Thyroid gland (tissue), 4 donors: ENCODE measurements at regions not wholly inside any gene's neighbourhood (a gene's known extent, or its start where the extent isn't known, plus 50 kb on each side); places are given as distances from the start of the nearest gene placed in this dataset.
"Not testable (repeated sequence)": the region's sequence is repeated elsewhere in the genome, so short reads cannot be mapped to it uniquely, and the experiment has no call there.

Source experiments
- DNase-seq, 2 donors: peaks; one replicate each; pipeline ENCODE4 v3.0.0-alpha.2; 2019
- H3K27ac ChIP-seq, 3 donors: fragments of 200-600 bp; sonication (generic); 1 replicate in 2 of 3; 2 replicates in 1 of 3; pipeline ENCODE4 v1.5.1; 2016 to 2019; ENCODE audit warnings: mild to moderate bottlenecking in 1 of 3, moderate library complexity in 1 of 3
- H3K27me3 ChIP-seq: fragments of 200-600 bp; sonication (generic); one replicate; pipeline ENCODE4 v1.5.1; 2019
- H3K36me3 ChIP-seq, 2 donors: fragments of 200-600 bp; sonication (generic); one replicate each; pipeline ENCODE4 v1.5.1; 2016 to 2019
- H3K4me1 ChIP-seq, 2 donors: fragments of 200-600 bp; sonication (generic); one replicate each; pipeline ENCODE4 v1.5.1; 2017 to 2019
- H3K4me3 ChIP-seq, 3 donors: fragments of 200-600 bp; sonication (generic); replicated peaks in 1 of 3; 1 replicate in 2 of 3; 2 replicates in 1 of 3; pipeline ENCODE4 v1.5.1; 2016; ENCODE audit warnings: mild to moderate bottlenecking in 1 of 3
- H3K9me3 ChIP-seq: fragments of 200-600 bp; sonication (generic); one replicate; pipeline ENCODE4 v1.5.1; 2017
- CTCF ChIP-seq, 6 experiments: fragments of 200-600 bp in 3 of 6; fragments of 450-650 bp in 3 of 6; sonication (generic) in 3 of 6; IDR thresholded peaks; one replicate each; pipeline ENCODE4 v1.5.1; 2016 to 2019; ENCODE audit warnings: antibody characterized with exemption in 6 of 6, mild to moderate bottlenecking in 2 of 6, inconsistent platforms in 1 of 6, moderate library complexity in 1 of 6
- POLR2A ChIP-seq, 2 donors: fragments of 450-650 bp; IDR thresholded peaks; one replicate each; pipeline ENCODE4 v1.6.1; 2017; ENCODE audit warnings: antibody characterized with exemption in 2 of 2, mild to moderate bottlenecking in 2 of 2, moderate library complexity in 1 of 2
- WGBS, 2 donors: methylation state at CpG; one replicate each; pipeline ENCODE4 v1.1.5; 2017; 5-methylcytosine and 5-hydroxymethylcytosine counted together
- intact Hi-C: fragments of 100-400 bp; cut with DNase I; formaldehyde crosslinking; loops from one replicate; pipeline ENCODE4 v1.15.1; 2023

- H3K27me3 ChIP-seq, result no peaks in the 10 kb centered on the region
- TF ChIP-seq CTCF (IDR thresholded peaks at IDR 0.05), result no peak
- TF ChIP-seq POLR2A (IDR thresholded peaks at IDR 0.05), result no peak
- no peaks in the 10 kb centered on the region for H3K36me3 ChIP-seq
- DNase-seq, result no peak
- no peak overlapping the region for H3K4me3 ChIP-seq
- H3K27ac ChIP-seq, result no peak overlapping the region
- no peaks in the 10 kb centered on the region for H3K4me1 ChIP-seq
- H3K9me3 ChIP-seq, result no peaks in the 10 kb centered on the region
- 79 to 84% methylated on average over 2 of the region's 2 CpGs for WGBS, 2 donors
- intact Hi-C loops, result no loop called here
Measured at GRCh38 chr7:91379236-91379635, 115.0 kb downstream of the FZD1 start.

GRCh38 chr7:91379991-91380390 lies 115.8 kb downstream of the FZD1 start:
- Histone ChIP-seq H3K9me3 (no peaks in the 10 kb centered on the region), H3K27me3 (no peaks in the 10 kb centered on the region), H3K4me3 (no peak overlapping the region), H3K27ac (no peak overlapping the region), H3K4me1 (no peaks in the 10 kb centered on the region), H3K36me3 (no peaks in the 10 kb centered on the region)
- intact Hi-C loops, result no loop called here
- no peak for DNase-seq
- 70 to 80% methylated on average over 2 of the region's 2 CpGs for WGBS, 2 donors
- no peak for TF ChIP-seq POLR2A (IDR thresholded peaks at IDR 0.05)
- no peak for TF ChIP-seq CTCF (IDR thresholded peaks at IDR 0.05)

GRCh38 chr7:91383053-91383904 lies 119.0 kb downstream of the FZD1 start:
- intact Hi-C loops, result no loop called here
- WGBS, 2 donors, result 81 to 87% methylated on average over 7 of the region's 7 CpGs
- H3K27ac ChIP-seq, result no peak overlapping the region
- no peaks in the 10 kb centered on the region for H3K4me1 ChIP-seq
- no peaks in the 10 kb centered on the region for H3K27me3 ChIP-seq
- TF ChIP-seq POLR2A (IDR thresholded peaks at IDR 0.05) (no peak), CTCF (IDR thresholded peaks at IDR 0.05) (no peak)
- H3K36me3 ChIP-seq, result no peaks in the 10 kb centered on the region
- H3K4me3 ChIP-seq, result no peak overlapping the region
- DNase-seq, result no peak
- H3K9me3 ChIP-seq, result no peaks in the 10 kb centered on the region

- H3K27ac ChIP-seq, result no peak overlapping the region
- no peaks in the 10 kb centered on the region for H3K4me1 ChIP-seq
- TF ChIP-seq CTCF (IDR thresholded peaks at IDR 0.05) (no peak), POLR2A (IDR thresholded peaks at IDR 0.05) (no peak)
- no peaks in the 10 kb centered on the region for H3K36me3 ChIP-seq
- no peaks in the 10 kb centered on the region for H3K9me3 ChIP-seq
- H3K4me3 ChIP-seq, result no peak overlapping the region
- intact Hi-C loops, result no loop called here
- H3K27me3 ChIP-seq, result no peaks in the 10 kb centered on the region
- DNase-seq, result no peak
Measured at GRCh38 chr7:91383905-91384274, 119.7 kb downstream of the FZD1 start.

GRCh38 chr7:91394757-91395156 lies 130.5 kb downstream of the FZD1 start:
- H3K4me3 ChIP-seq, H3K36me3 ChIP-seq, H3K9me3 ChIP-seq, H3K27me3 ChIP-seq, intact Hi-C loops, H3K27ac ChIP-seq, DNase-seq: not testable (repeated sequence)
- H3K4me1 ChIP-seq, result peaks cover 4 to 14% of the 10 kb centered on the region in 2 donors
- 92 to 100% methylated on average over 1 to 5 of the region's 7 CpGs for WGBS, 2 donors

- H3K27me3 ChIP-seq, DNase-seq, intact Hi-C loops, H3K36me3 ChIP-seq, H3K4me3 ChIP-seq, H3K9me3 ChIP-seq, H3K27ac ChIP-seq: not testable (repeated sequence)
- 91 to 98% methylated on average over 10 of the region's 10 CpGs for WGBS, 2 donors
- H3K4me1 ChIP-seq, result peaks cover 4 to 14% of the 10 kb centered on the region in 2 donors
Measured at GRCh38 chr7:91395313-91395712, 131.1 kb downstream of the FZD1 start.
